ENCODE measurements at regions not wholly inside any gene's neighbourhood (a gene's known extent, or its start where the extent isn't known, plus 50 kb on each side); places are given as distances from the start of the nearest gene placed in this dataset.

- intact Hi-C loops (cut with micrococcal nuclease): no loop called here
Measured at GRCh38 chr12:93130366-93131054, 201.4 kb upstream of the EEA1 start.

GRCh38 chr12:93133361-93133760 is 204.3 kb upstream of the EEA1 start:
- intact Hi-C loops (cut with micrococcal nuclease): no loop called here

GRCh38 chr12:93134175-93134890 is 205.2 kb upstream of the EEA1 start:
- intact Hi-C loops (cut with micrococcal nuclease): no loop called here

- intact Hi-C loops (cut with micrococcal nuclease): no loop called here
Measured at GRCh38 chr12:93134893-93135285, 205.8 kb upstream of the EEA1 start.

GRCh38 chr12:93135286-93136239 is 206.5 kb upstream of the EEA1 start:
- intact Hi-C loops (cut with micrococcal nuclease): no loop called here

- intact Hi-C loops (cut with micrococcal nuclease): no loop called here
Measured at GRCh38 chr12:93136253-93137055, 207.4 kb upstream of the EEA1 start.

- intact Hi-C loops (cut with micrococcal nuclease): no loop called here
Measured at GRCh38 chr12:93137656-93138612, 208.8 kb upstream of the EEA1 start.

GRCh38 chr12:93139028-93139665 is 210.1 kb upstream of the EEA1 start:
- intact Hi-C loops (cut with micrococcal nuclease): no loop called here

- intact Hi-C loops (cut with micrococcal nuclease): no loop called here
Measured at GRCh38 chr12:93140325-93140724, 211.2 kb upstream of the EEA1 start.

- intact Hi-C loops (cut with micrococcal nuclease): no loop called here
Measured at GRCh38 chr12:93140801-93141200, 211.7 kb upstream of the EEA1 start.

GRCh38 chr12:93142881-93143280 is 213.8 kb upstream of the EEA1 start:
- intact Hi-C loops (cut with micrococcal nuclease): no loop called here

- intact Hi-C loops (cut with micrococcal nuclease): no loop called here
Measured at GRCh38 chr12:93144109-93144508, 215.0 kb upstream of the EEA1 start.

- intact Hi-C loops (cut with micrococcal nuclease): no loop called here
Measured at GRCh38 chr12:93145086-93145485, 216.0 kb upstream of the EEA1 start.

GRCh38 chr12:93146263-93146939 is 217.3 kb upstream of the EEA1 start:
- intact Hi-C loops (cut with micrococcal nuclease): no loop called here

- intact Hi-C loops (cut with micrococcal nuclease): no loop called here
Measured at GRCh38 chr12:93146970-93147369, 217.9 kb upstream of the EEA1 start.

GRCh38 chr12:93148412-93148811 is 219.3 kb upstream of the EEA1 start:
- intact Hi-C loops (cut with micrococcal nuclease): no loop called here

GRCh38 chr12:93149229-93149628 is 220.1 kb upstream of the EEA1 start:
- intact Hi-C loops (cut with micrococcal nuclease): no loop called here

- intact Hi-C loops (cut with micrococcal nuclease): no loop called here
Measured at GRCh38 chr12:93151079-93151762, 222.1 kb upstream of the EEA1 start.
